ENCODE measurements at regions not wholly inside any gene's neighbourhood (a gene's known extent, or its start where the extent isn't known, plus 50 kb on each side); places are given as distances from the start of the nearest gene placed in this dataset.

DNA sequence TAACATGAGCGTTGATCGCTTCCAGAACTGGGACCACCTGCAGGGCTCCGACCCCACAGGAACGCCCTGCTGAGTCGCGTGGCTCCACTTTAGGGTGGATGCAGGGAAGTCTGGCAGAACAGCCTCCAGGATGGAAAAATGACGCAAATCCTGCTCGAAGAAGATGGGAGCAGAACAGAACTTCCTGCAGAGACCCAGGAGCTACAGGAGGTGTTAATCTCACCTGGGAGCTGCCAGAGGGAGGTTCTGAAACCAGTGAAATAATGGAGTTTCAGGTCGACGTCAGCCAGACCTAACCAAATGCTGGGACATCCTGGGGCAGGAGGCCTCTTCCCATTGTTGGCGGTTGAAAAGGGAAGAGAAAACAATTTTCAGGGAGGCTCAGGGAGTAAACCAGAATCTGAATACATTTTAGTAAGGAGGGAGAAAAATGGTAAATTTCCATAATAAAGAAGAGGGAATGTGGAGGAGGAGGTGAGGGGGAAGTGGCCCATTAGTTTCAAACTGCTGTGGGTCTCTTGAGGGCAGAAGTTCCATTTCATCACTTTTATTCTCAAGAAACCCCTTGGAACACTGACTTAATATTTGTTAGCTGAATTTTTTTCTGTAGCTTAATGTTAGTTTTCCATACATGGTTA is 558.4 kb upstream of the CDH4 start:
- Histone ChIP-seq H3K79me2 (ENCODE audit: low read length) (no peaks in the 10 kb centered on the region), H3K9me3 (replicated peaks; ENCODE audit: insufficient read depth, low read length) (no peaks in the 10 kb centered on the region), H3K27ac (ENCODE audit: low read length) (no peak overlapping the region), H2AFZ (ENCODE audit: low read length) (no peak overlapping the region), H3K27me3 (replicated peaks; ENCODE audit: insufficient read depth, low read length) (no peaks in the 10 kb centered on the region), H3K4me3 (ENCODE audit: low read length) (no peak overlapping the region), H3F3A (ENCODE audit: insufficient read depth, low read length) (no peaks in the 10 kb centered on the region), H3K36me3 (replicated peaks; ENCODE audit: insufficient read depth, low read length) (no peaks in the 10 kb centered on the region), H3K9me2 (replicated peaks; ENCODE audit: insufficient read depth, low read length) (no peaks in the 10 kb centered on the region), H4K20me1 (ENCODE audit: insufficient read depth, low read length) (no peaks in the 10 kb centered on the region), H3K4me1 (ENCODE audit: low read length) (no peaks in the 10 kb centered on the region), H3K4me2 (ENCODE audit: low read depth, low read length) (no peak overlapping the region), H3K9ac (ENCODE audit: low read length) (no peak overlapping the region)
- TF ChIP-seq EZH2phosphoT487 (IDR thresholded peaks at IDR 0.05; ENCODE audit: low read length), result no peak
- TF ChIP-seq EZH2 (optimal IDR thresholded peaks at IDR 0.05; ENCODE audit: low read depth, low read length), result no peak
- TF ChIP-seq, protein P1, sequence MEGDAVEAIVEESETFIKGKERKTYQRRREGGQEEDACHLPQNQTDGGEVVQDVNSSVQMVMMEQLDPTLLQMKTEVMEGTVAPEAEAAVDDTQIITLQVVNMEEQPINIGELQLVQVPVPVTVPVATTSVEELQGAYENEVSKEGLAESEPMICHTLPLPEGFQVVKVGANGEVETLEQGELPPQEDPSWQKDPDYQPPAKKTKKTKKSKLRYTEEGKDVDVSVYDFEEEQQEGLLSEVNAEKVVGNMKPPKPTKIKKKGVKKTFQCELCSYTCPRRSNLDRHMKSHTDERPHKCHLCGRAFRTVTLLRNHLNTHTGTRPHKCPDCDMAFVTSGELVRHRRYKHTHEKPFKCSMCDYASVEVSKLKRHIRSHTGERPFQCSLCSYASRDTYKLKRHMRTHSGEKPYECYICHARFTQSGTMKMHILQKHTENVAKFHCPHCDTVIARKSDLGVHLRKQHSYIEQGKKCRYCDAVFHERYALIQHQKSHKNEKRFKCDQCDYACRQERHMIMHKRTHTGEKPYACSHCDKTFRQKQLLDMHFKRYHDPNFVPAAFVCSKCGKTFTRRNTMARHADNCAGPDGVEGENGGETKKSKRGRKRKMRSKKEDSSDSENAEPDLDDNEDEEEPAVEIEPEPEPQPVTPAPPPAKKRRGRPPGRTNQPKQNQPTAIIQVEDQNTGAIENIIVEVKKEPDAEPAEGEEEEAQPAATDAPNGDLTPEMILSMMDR (IDR thresholded peaks at IDR 0.05; ENCODE audit: low read length), result no peak
- DNase-seq, result no peak

DNA sequence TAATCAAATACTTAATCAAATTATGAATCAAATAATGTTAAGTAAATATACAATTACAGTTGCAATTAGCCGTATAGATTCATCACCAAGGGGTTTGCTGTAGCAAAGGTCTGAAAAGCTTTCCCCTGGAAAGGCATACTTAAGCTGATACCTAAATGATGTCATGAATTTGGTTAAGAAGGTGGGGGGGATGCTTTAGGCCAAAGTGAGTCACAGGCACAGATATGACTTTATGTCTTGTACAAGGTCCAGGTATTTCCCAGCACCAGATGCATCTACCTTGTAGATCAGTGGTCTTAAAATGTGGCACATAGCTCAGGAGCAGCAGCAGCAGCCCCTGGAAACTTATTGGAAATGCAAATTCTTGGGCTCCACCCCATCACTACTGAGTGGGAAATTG is 557.3 kb upstream of the CDH4 start:
- no peak overlapping the region for H2AFZ ChIP-seq (ENCODE audit: low read length)
- no peak overlapping the region for H3K4me2 ChIP-seq (ENCODE audit: low read depth, low read length)
- no peaks in the 10 kb centered on the region for H3K9me3 ChIP-seq (replicated peaks; ENCODE audit: insufficient read depth, low read length)
- no peak overlapping the region for H3K9ac ChIP-seq (ENCODE audit: low read length)
- no peaks in the 10 kb centered on the region for H3K36me3 ChIP-seq (replicated peaks; ENCODE audit: insufficient read depth, low read length)
- no peaks in the 10 kb centered on the region for H3K27me3 ChIP-seq (replicated peaks; ENCODE audit: insufficient read depth, low read length)
- no peaks in the 10 kb centered on the region for H4K20me1 ChIP-seq (ENCODE audit: insufficient read depth, low read length)
- H3K79me2 ChIP-seq (ENCODE audit: low read length), result no peaks in the 10 kb centered on the region
- H3K9me2 ChIP-seq (replicated peaks; ENCODE audit: insufficient read depth, low read length), result no peaks in the 10 kb centered on the region
- TF ChIP-seq, protein P1 (IDR thresholded peaks at IDR 0.05; ENCODE audit: low read length), result no peak
- TF ChIP-seq EZH2 (optimal IDR thresholded peaks at IDR 0.05; ENCODE audit: low read depth, low read length) (no peak), EZH2phosphoT487 (IDR thresholded peaks at IDR 0.05; ENCODE audit: low read length) (no peak)
- no peak overlapping the region for H3K4me3 ChIP-seq (ENCODE audit: low read length)
- H3K4me1 ChIP-seq (ENCODE audit: low read length), result no peaks in the 10 kb centered on the region
- H3K27ac ChIP-seq (ENCODE audit: low read length), result no peak overlapping the region
- DNase-seq, result no peak
- H3F3A ChIP-seq (ENCODE audit: insufficient read depth, low read length), result no peaks in the 10 kb centered on the region

DNA sequence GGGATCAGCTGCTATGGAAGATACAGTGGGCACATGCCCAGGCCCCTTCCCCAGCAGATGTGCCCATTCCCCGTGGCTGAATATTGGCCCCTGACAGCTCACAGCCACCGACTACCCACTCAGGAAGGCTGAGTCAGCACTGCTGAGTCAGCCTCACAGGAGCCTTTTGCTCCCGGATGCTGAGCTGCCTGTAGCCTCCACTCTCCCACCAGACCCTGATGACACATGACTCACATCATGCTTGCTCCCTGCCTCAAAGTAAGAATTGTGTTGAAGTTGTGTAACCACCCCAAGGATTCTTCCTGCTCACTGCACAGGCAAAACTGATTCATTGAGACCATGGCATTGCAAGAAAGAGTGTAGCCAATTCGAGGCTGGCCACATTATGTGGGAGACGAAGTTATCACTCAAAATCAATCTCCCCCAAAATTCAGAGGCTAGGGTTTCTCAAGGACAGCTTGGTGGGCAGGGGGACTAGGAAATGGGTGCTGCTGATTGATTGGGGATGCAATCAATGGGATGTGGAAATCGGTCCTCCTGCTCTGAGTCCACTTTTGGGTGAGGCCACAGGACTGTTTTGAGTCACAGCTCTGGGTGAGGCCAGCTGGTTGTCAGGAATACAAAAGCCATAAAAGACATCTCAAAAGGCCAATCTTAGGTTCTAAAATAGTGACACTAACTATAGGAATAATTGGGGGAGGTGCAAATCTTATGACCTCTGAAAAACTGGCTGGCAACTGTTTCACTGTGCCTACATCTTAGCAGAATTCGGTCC is 556.6 kb upstream of the CDH4 start:
- H3K4me1 ChIP-seq (ENCODE audit: low read length), result no peaks in the 10 kb centered on the region
- H3K27ac ChIP-seq (ENCODE audit: low read length), result no peak overlapping the region
- H3K9ac ChIP-seq (ENCODE audit: low read length), result no peak overlapping the region
- H2AFZ ChIP-seq (ENCODE audit: low read length), result no peak overlapping the region
- H4K20me1 ChIP-seq (ENCODE audit: insufficient read depth, low read length), result no peaks in the 10 kb centered on the region
- no peaks in the 10 kb centered on the region for H3K79me2 ChIP-seq (ENCODE audit: low read length)
- no peaks in the 10 kb centered on the region for H3F3A ChIP-seq (ENCODE audit: insufficient read depth, low read length)
- H3K4me3 ChIP-seq (ENCODE audit: low read length), result no peak overlapping the region
- no peaks in the 10 kb centered on the region for H3K9me2 ChIP-seq (replicated peaks; ENCODE audit: insufficient read depth, low read length)
- H3K36me3 ChIP-seq (replicated peaks; ENCODE audit: insufficient read depth, low read length), result no peaks in the 10 kb centered on the region
- DNase-seq, result no peak
- H3K27me3 ChIP-seq (replicated peaks; ENCODE audit: insufficient read depth, low read length), result no peaks in the 10 kb centered on the region
- H3K9me3 ChIP-seq (replicated peaks; ENCODE audit: insufficient read depth, low read length), result no peaks in the 10 kb centered on the region
- H3K4me2 ChIP-seq (ENCODE audit: low read depth, low read length), result no peak overlapping the region
- TF ChIP-seq EZH2phosphoT487 (IDR thresholded peaks at IDR 0.05; ENCODE audit: low read length), result no peak
- TF ChIP-seq, protein P1 (IDR thresholded peaks at IDR 0.05; ENCODE audit: low read length), result no peak
- TF ChIP-seq EZH2 (optimal IDR thresholded peaks at IDR 0.05; ENCODE audit: low read depth, low read length), result no peak
